ENCODE measurements at regions not wholly inside any gene's neighbourhood (a gene's known extent, or its start where the extent isn't known, plus 50 kb on each side); places are given as distances from the start of the nearest gene placed in this dataset.

GRCh38 chr12:90628213-90628612, 326.8 kb downstream of the CCER1 start:
- TF ChIP-seq POLR2AphosphoS5 (IDR thresholded peaks at IDR 0.05; ENCODE audit: low read depth, low read length) (no peak), POLR2A (IDR thresholded peaks at IDR 0.05; ENCODE audit: low read depth, low read length) (no peak)
